ENCODE measurements at regions not wholly inside any gene's neighbourhood (a gene's known extent, or its start where the extent isn't known, plus 50 kb on each side); places are given as distances from the start of the nearest gene placed in this dataset.

DNA sequence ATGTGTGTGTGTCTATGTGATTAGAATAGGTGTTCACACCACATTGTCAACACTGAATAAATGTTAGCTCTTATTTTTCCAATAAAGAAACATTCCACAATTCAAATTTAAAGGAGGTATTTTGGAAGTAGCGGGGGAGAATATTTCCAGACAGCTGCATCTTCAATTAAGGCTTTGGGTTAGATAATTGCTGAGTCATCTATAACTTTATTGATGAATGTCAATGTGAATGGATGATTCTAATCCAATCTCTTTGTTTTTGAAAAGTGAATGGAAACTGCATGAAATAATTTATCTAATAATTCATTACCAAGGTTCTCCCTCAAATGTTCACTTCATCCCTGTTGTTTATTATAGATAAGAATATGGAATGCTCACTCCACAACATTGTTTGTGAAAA lies 625.2 kb downstream of the IRS1 start:
- H3K27ac Mint-ChIP-seq = no peak overlapping the region
- Histone ChIP-seq H3K18ac (ENCODE audit: insufficient read length, low read depth, low read length) (no peak overlapping the region), H3T11ph (ENCODE audit: low read length) (no peak overlapping the region), H3K14ac (ENCODE audit: insufficient read depth, low read length) (no peak overlapping the region), H4K5ac (ENCODE audit: insufficient read length, low read depth, low read length) (no peak overlapping the region), H2AK5ac (ENCODE audit: insufficient read length, low read length) (no peak overlapping the region), H3K79me1 (ENCODE audit: insufficient read depth, low read depth, low read length, poor library complexity, severe bottlenecking) (no peaks in the 10 kb centered on the region), H2BK15ac (ENCODE audit: low read depth, low read length) (no peak overlapping the region), H3K23ac (ENCODE audit: insufficient read length, low read depth, low read length) (no peak overlapping the region), H3K4me1 (ENCODE audit: insufficient read depth, low read length) (no peaks in the 10 kb centered on the region), H2BK20ac (ENCODE audit: low read depth, low read length, poor library complexity, severe bottlenecking) (no peak overlapping the region), H4K20me1 (ENCODE audit: control insufficient read depth, insufficient read depth, insufficient read length) (no peaks in the 10 kb centered on the region), H4K8ac (replicated peaks; ENCODE audit: insufficient read length, low read depth, low read length) (no peak overlapping the region), H3K4ac (ENCODE audit: low read depth, low read length) (no peak overlapping the region), H3K79me2 (ENCODE audit: insufficient read depth, low read length) (no peaks in the 10 kb centered on the region), H3K9me3 (ENCODE audit: control insufficient read depth, low read depth, low read length) (no peaks in the 10 kb centered on the region), H3K9ac (ENCODE audit: extremely low read depth, insufficient read length, low read length) (no peak overlapping the region), H3K56ac (ENCODE audit: insufficient read length, low read depth, low read length) (no peak overlapping the region), H2BK12ac (ENCODE audit: insufficient read length, low read depth, low read length) (no peak overlapping the region), H4K91ac (ENCODE audit: insufficient read length, low read depth, low read length) (no peak overlapping the region), H3K27ac (ENCODE audit: insufficient read length, low read depth, low read length) (no peak overlapping the region), H3K4me2 (ENCODE audit: insufficient read depth, insufficient read length, low read length) (no peak overlapping the region), H3K23me2 (ENCODE audit: insufficient read length, low read depth, low read length, poor library complexity, severe bottlenecking) (no peaks in the 10 kb centered on the region), H2AFZ (ENCODE audit: low read length) (no peak overlapping the region), H3K27me3 (ENCODE audit: insufficient read depth, low read length) (no peaks in the 10 kb centered on the region), H2BK120ac (ENCODE audit: low read depth, low read length, poor library complexity, severe bottlenecking) (no peak overlapping the region), H2BK5ac (ENCODE audit: insufficient read length, low read length) (no peak overlapping the region)
- no CpG with 5 or more reads among the region's 1 CpG for WGBS (ENCODE audit: extremely low coverage, insufficient read length, low lambda C conversion rate)
- no peaks in the 10 kb centered on the region; a peak in 1 of 4 replicates for H3K4me1 Mint-ChIP-seq
- peaks cover 0 to 6% of the 10 kb centered on the region in 2 experiments; a peak in 3 of 5 replicates for H3K9me3 Mint-ChIP-seq
- H3K4me3 Mint-ChIP-seq = no peak overlapping the region
- H3K27me3 Mint-ChIP-seq (ENCODE audit: low read depth) = no peaks in the 10 kb centered on the region
- DNase-seq = no peak
- H3K36me3 Mint-ChIP-seq (ENCODE audit: insufficient read depth in 1 of 3, low read depth in 3 of 3) = peaks cover 0 to 7% (median 0%) of the 10 kb centered on the region in 3 experiments; a peak in 3 of 7 replicates
- TF ChIP-seq, protein P1, sequence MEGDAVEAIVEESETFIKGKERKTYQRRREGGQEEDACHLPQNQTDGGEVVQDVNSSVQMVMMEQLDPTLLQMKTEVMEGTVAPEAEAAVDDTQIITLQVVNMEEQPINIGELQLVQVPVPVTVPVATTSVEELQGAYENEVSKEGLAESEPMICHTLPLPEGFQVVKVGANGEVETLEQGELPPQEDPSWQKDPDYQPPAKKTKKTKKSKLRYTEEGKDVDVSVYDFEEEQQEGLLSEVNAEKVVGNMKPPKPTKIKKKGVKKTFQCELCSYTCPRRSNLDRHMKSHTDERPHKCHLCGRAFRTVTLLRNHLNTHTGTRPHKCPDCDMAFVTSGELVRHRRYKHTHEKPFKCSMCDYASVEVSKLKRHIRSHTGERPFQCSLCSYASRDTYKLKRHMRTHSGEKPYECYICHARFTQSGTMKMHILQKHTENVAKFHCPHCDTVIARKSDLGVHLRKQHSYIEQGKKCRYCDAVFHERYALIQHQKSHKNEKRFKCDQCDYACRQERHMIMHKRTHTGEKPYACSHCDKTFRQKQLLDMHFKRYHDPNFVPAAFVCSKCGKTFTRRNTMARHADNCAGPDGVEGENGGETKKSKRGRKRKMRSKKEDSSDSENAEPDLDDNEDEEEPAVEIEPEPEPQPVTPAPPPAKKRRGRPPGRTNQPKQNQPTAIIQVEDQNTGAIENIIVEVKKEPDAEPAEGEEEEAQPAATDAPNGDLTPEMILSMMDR (conservative IDR thresholded peaks at IDR 0.05) = no peak

Measured in H9 (cell line).